ENCODE measurements at regions not wholly inside any gene's neighbourhood (a gene's known extent, or its start where the extent isn't known, plus 50 kb on each side); places are given as distances from the start of the nearest gene placed in this dataset.

DNA sequence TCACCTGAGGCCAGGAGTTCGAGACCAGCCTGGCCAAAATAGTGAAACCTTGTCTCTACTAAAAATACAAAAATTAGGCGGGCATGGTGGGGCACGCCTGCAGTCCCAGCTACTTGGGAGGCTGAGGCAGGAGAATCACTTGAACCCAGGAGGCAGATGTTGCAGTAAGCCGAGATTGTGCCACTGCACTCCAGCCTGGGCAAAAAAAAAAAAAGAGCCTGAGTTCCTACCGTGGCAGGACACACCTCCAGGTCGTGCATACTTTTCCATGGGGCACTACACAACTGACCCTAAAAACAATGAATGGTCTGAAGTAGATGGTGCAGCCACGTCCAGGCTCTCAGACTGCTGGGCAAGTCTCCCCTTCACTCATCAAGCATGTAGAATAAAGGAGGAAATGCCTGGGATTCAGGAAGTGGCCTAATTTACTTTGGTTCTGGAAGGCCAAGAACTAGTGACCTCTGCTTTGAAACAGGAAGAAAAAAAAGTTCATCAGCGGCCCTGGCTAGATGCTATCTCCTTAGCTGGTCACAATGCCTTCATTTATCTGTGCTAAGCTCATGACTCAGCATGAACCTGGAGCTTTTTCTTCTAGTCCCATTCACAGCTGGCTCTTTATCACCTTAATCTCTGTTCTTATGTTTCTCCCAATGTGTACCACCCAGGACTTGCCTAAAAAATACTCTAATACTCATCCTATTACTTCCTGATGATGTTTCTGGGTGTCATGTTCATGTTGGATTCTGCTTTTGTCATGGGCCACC lies 55.8 kb upstream of the OR6J1 start:
- intact Hi-C loops (cut with DNase I) = no loop called here
- no peaks in the 10 kb centered on the region for H3K4me1 ChIP-seq
- no peaks in the 10 kb centered on the region for H3K27me3 ChIP-seq
- H3K36me3 ChIP-seq = no peaks in the 10 kb centered on the region
- no peak overlapping the region for H3K4me3 ChIP-seq
- H3K9ac ChIP-seq (ENCODE audit: low read depth in 2 of 2, low read length in 2 of 2) = no peak overlapping the region
- H3K27ac ChIP-seq = no peak overlapping the region
- no peak for DNase-seq
- no peaks in the 10 kb centered on the region for H3K9me3 ChIP-seq
- TF ChIP-seq, protein P1, sequence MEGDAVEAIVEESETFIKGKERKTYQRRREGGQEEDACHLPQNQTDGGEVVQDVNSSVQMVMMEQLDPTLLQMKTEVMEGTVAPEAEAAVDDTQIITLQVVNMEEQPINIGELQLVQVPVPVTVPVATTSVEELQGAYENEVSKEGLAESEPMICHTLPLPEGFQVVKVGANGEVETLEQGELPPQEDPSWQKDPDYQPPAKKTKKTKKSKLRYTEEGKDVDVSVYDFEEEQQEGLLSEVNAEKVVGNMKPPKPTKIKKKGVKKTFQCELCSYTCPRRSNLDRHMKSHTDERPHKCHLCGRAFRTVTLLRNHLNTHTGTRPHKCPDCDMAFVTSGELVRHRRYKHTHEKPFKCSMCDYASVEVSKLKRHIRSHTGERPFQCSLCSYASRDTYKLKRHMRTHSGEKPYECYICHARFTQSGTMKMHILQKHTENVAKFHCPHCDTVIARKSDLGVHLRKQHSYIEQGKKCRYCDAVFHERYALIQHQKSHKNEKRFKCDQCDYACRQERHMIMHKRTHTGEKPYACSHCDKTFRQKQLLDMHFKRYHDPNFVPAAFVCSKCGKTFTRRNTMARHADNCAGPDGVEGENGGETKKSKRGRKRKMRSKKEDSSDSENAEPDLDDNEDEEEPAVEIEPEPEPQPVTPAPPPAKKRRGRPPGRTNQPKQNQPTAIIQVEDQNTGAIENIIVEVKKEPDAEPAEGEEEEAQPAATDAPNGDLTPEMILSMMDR (IDR thresholded peaks at IDR 0.05) = no peak

DNA sequence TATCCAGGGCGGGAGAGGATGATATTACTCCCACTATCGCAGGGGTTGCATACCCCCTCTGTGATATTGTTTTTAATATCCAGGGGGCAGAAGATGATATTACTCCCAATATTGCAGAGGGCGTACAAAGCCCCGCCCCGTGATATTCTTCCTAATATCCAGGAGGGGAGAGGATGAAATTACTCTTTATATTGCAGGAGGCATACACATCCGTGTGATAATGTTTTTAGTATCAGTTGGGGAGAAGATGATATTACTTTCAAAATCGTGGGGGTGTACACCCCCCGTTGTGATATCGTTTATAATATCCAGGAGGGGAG lies 52.9 kb upstream of the OXA1L start:
- TF ChIP-seq, protein P1 (IDR thresholded peaks at IDR 0.05) = no peak
- no peaks in the 10 kb centered on the region for H3K4me1 ChIP-seq
- H3K27ac ChIP-seq = no peak overlapping the region
- DNase-seq = no peak
- no peaks in the 10 kb centered on the region for H3K27me3 ChIP-seq
- intact Hi-C loops (cut with DNase I) = loop anchor here (10.0 kb wide), 1 partner anchor 139 kb away; no protein-coding TSS in a partner anchor
- H3K9me3 ChIP-seq = no peaks in the 10 kb centered on the region
- H3K36me3 ChIP-seq = no peaks in the 10 kb centered on the region
- H3K9ac ChIP-seq (ENCODE audit: low read depth in 2 of 2, low read length in 2 of 2) = peak overlapping the region in 1 of 2 donors; percentile 12
- peak overlapping the region; percentile 23 for H3K4me3 ChIP-seq

DNA sequence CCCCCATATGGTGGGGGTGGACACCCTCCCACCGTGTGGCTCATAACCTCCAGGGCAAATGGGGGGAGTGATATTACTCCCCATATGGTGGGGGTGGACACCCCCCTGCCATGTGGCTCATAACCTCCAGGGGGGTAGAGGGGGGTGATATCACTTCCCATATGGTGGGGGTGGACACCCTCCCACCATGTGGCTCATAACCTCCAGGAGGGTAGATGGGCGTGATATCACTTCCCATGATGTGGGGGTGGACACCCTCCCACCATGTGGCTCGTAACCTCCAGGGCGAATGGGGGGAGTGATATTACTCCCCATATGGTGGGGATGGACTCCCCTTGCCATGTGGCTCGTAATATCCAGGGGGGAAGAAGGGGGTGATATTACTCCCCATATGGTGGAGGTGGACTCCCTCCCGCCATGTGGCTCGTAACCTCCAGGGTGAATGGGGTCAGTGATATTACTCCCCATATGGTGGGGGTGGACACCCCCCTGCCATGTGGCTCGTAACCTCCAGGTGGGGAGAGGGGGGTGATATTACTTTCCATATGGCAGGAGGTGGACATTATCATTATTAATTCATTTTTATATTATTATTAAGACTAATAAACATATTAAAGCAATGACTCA lies 51.2 kb upstream of the OXA1L start:
- TF ChIP-seq, protein P1 (IDR thresholded peaks at IDR 0.05) = no peak
- H3K27ac ChIP-seq = no peak overlapping the region
- H3K9ac ChIP-seq (ENCODE audit: low read depth in 2 of 2, low read length in 2 of 2) = no peak overlapping the region
- intact Hi-C loops (cut with DNase I) = loop anchor here (10.0 kb wide), 1 partner anchor 140 kb away; no protein-coding TSS in a partner anchor
- H3K4me1 ChIP-seq = no peaks in the 10 kb centered on the region
- DNase-seq = no peak
- H3K4me3 ChIP-seq = no peak overlapping the region
- no peaks in the 10 kb centered on the region for H3K36me3 ChIP-seq
- H3K27me3 ChIP-seq = no peaks in the 10 kb centered on the region
- no peaks in the 10 kb centered on the region for H3K9me3 ChIP-seq

DNA sequence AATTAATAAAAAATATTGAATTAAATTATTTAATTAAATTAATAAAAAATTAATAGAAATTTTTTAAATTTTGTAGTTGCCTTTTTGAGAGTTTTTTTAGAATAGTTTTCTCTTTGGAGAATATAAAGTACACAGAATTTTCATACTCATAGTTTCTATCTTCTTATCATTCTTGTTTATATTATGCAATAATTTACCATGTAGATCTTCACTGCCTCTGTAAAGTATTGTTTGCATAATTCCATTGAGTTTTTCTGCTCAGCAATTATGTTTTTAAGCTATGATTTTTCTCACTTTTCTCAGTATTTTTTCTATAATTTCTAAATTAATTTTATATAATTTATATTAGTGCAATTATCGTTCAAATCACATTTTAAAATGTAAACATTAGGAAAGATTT lies 50.6 kb upstream of the OXA1L start:
- Histone ChIP-seq H3K27me3 (no peaks in the 10 kb centered on the region), H3K27ac (no peak overlapping the region), H3K36me3 (no peaks in the 10 kb centered on the region), H3K4me3 (no peak overlapping the region), H3K9me3 (no peaks in the 10 kb centered on the region), H3K9ac (ENCODE audit: low read depth in 2 of 2, low read length in 2 of 2) (no peak overlapping the region), H3K4me1 (no peaks in the 10 kb centered on the region)
- intact Hi-C loops (cut with DNase I) = loop anchor here (10.0 kb wide), 1 partner anchor 141 kb away; no protein-coding TSS in a partner anchor
- TF ChIP-seq, protein P1 (IDR thresholded peaks at IDR 0.05) = no peak
- no peak for DNase-seq
